ENCODE measurements at regions not wholly inside any gene's neighbourhood (a gene's known extent, or its start where the extent isn't known, plus 50 kb on each side); places are given as distances from the start of the nearest gene placed in this dataset.

GRCh38 chr14:34345718-34346465 is 116.1 kb downstream of the SPTSSA start:
- no peak for TF ChIP-seq POU5F1 (IDR thresholded peaks at IDR 0.05; ENCODE audit: borderline replicate concordance, low read depth, low read length, partially characterized antibody)
- no peak for TF ChIP-seq CTCF (IDR thresholded peaks at IDR 0.05 in 2 of 3, conservative IDR thresholded peaks at IDR 0.05 in 1 of 3; ENCODE audit: insufficient read depth in 2 of 3, low read depth in 1 of 3, low read length in 3 of 3)
- TF ChIP-seq KLF6 (CRISPR knock-in tag; IDR thresholded peaks at IDR 0.05; ENCODE audit: borderline replicate concordance) = no peak
- TF ChIP-seq ZNF274 (IDR thresholded peaks at IDR 0.05; ENCODE audit: borderline replicate concordance, low read depth, low read length) = no peak
- no peak for TF ChIP-seq GABPB2 (CRISPR knock-in tag; conservative IDR thresholded peaks at IDR 0.05)
- no peak for TF ChIP-seq CREB1 (IDR thresholded peaks at IDR 0.05)
- TF ChIP-seq CREB1 (CRISPR knock-in tag; IDR thresholded peaks at IDR 0.05) = no peak
- no peak for TF ChIP-seq CBFA2T3 (IDR thresholded peaks at IDR 0.05)
- TF ChIP-seq RBFOX2 (IDR thresholded peaks at IDR 0.05; ENCODE audit: low read depth, low read length) = no peak
- TF ChIP-seq ATF1 (CRISPR knock-in tag; IDR thresholded peaks at IDR 0.05) = no peak
- no peak for TF ChIP-seq ATF1 (tag; IDR thresholded peaks at IDR 0.05)
- TF ChIP-seq HDGF (IDR thresholded peaks at IDR 0.05) = no peak
- TF ChIP-seq TRIM28 (IDR thresholded peaks at IDR 0.05) = no peak
- no peak for TF ChIP-seq THRAP3 (IDR thresholded peaks at IDR 0.05; ENCODE audit: borderline replicate concordance)
- no peak for TF ChIP-seq FIP1L1 (IDR thresholded peaks at IDR 0.05; ENCODE audit: low read depth, low read length, poor library complexity, severe bottlenecking)

Data from K562 (cell line).